NCI-H1417 treated with DMSO at 0.1 percent for 48 hours (cell line): ENCODE measurements at regions not wholly inside any gene's neighbourhood (a gene's known extent, or its start where the extent isn't known, plus 50 kb on each side); places are given as distances from the start of the nearest gene placed in this dataset.

Experiments
- DNase-seq: peaks from one replicate; lab custom pipeline; 2025; lab: John Stamatoyannopoulos, UW

DNA sequence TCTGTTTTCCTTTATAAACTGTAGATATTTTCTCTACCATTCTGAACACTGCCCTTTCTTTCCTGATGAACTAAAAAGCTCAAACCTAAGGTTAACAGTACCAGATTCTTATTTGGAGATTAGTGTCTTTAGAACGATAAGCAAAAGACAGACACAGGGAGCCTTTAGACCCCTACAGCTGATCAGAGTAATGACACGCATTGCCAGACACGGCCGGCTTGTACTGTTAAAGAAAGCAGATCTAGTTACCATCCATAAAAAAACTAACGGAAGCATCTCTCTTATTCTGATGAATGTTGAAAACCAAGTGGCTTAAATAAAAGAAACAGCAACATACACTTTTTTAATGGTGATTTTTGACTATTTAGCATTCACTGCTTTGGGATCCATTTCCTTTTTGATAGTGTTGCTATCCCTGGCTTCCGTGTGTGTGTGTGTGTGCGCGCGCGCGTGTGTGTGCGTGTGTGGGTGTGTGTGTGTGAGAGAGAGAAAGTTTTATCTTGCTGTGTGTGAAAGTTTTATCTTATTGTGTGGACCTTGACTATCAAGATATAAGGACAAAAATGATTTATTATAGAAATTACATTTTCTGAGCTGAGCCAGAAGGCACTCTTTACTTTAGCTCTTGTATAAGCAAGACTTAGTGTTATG is 95.6 kb upstream of the SLC35B3 start:
- no peak for DNase-seq

DNA sequence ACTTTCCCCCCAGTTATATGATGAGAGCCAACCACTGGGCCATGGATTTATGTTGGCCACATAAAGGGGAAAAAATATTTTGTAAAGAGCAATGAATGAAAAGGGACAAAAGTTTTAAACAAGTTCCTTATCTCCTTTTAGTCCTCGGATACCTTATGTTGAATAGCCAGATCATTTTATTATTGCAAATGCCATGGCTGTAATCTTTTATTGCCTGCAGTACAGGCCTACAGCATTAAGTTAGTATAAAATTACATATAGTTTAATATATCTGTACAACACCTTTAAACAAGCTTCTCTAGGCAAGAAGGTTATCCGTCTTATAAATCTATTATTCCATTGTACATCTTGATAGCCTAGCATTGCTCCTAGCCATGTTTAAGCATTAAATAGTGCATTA is 93.9 kb upstream of the SLC35B3 start:
- DNase-seq, result no peak

DNA sequence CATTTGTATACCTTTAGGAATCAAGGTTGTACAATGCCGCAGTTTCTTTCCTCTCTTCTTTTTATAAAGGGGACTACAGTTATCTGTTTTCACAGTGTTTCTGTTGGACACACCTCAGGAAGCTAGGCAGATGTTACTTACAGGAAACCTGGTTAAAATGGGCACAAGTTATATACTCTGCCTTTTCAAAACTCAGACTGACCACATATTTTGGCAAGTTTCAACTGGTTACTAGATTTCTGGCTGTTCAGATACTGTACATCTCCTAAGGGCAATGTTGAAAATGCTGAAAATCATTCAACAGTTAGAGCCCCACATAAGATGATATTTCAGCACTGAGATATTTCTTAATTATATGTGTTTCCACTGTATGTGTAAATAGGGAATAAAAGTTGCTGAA is 92.5 kb upstream of the SLC35B3 start:
- DNase-seq, result no peak

DNA sequence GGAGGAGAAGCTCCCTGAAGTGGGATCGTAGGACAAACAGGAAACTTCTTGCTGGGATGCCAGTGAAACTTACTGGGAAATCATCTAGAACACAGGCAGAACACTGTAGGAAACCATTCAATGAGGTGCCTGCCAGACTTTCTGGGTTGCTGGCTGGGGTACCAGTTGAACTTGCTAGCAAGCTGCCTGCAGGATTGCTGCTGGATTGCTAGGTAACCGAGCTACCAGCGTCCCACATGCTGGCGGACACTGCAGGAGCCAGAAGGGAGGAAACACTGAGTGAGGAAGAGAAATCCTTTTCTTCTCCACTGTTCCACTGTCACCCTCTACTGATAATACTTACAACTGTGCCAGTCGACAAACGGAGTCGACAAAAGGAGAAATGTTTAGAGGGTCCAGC is 91.3 kb upstream of the SLC35B3 start:
- no peak for DNase-seq

DNA sequence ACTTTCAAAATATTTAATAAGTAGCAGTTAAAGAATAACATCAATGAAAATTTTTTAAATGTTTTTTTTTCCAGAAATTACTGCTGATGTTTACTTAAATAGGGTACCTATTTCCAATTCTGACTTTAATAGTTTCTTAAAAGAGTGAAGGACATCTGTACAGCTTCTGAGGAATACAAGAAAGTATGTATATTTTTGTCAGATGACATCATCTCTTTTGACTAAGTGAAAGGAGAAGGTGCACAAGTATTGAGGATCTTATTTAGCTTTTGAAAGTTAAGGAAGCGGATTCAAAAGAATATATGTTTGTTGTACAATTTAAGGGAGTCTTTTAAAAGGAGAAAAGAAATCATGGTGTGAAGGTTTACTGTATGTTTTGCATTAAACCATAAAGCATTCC is 90.0 kb upstream of the SLC35B3 start:
- no peak for DNase-seq

DNA sequence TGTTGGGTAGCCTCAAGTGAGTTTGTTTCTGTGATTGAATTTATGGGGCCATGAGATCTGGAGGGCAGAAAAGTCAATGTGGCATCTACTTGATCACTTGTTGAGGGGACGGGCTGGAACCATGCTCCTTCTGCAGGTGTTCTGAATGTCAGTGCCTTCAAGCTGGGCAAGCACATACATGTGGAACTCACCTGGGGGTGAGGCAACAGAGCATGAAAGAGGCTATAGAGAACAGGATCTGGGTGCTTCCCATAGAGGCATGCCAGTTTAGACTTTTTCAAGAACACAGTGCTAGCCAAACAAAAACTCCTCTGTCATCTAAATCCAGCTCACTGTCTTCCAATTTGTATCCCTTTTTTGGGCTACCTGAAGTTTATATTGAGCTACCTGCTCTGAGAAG is 77.8 kb upstream of the SLC35B3 start:
- no peak for DNase-seq

DNA sequence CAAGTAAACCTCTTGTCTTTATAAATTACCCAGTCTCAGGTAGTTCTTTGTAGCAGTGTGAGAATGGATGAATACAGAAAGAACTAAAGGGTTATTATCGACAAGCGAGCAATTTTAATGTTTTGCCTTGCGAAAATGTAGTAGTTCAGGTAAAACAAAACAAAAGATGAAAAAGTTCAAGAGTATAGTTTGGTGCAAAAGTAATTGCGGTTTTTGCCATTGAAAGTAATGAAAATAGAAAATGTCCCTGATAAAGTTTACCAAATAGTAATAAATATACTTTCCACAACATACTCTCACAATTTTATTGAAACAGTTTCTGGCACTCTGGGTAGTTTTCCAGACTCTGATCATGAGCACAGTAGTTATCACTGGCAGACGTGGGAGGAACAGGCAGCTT is 71.9 kb upstream of the SLC35B3 start:
- DNase-seq, result no peak

GRCh38 chr6:8506126-8506525 is 70.8 kb upstream of the SLC35B3 start:
- no peak for DNase-seq

- no peak for DNase-seq
Measured at GRCh38 chr6:8499540-8499939, 64.2 kb upstream of the SLC35B3 start.

- no peak for DNase-seq
Measured at GRCh38 chr6:8494730-8495129, 59.4 kb upstream of the SLC35B3 start.

- no peak for DNase-seq
Measured at GRCh38 chr6:8492536-8493133, 57.3 kb upstream of the SLC35B3 start.
